Sigmoid colon (tissue), 4 donors: ENCODE measurements at regions not wholly inside any gene's neighbourhood (a gene's known extent, or its start where the extent isn't known, plus 50 kb on each side); places are given as distances from the start of the nearest gene placed in this dataset.

ENCODE experiments used
- EP300 ChIP-seq, 4 donors: sonication (generic); formaldehyde crosslinking; IDR thresholded peaks; one replicate each; pipeline ENCODE4 v1.6.1; 2017; ENCODE audit warnings: antibody characterized with exemption in 4 of 4
- POLR2A ChIP-seq, 2 donors: fragments of 450-650 bp; IDR thresholded peaks; one replicate each; pipeline ENCODE4 v1.6.1; 2016; ENCODE audit warnings: antibody characterized with exemption in 2 of 2, mild to moderate bottlenecking in 2 of 2, moderate library complexity in 2 of 2
- TF ChIP-seq, protein P1 (sequence below), 4 experiments: fragments of 450-650 bp in 3 of 4; fragments of 200-600 bp in 1 of 4; IDR thresholded peaks; one replicate each; pipeline ENCODE4 v1.5.1; 2016 to 2019; ENCODE audit warnings: antibody characterized with exemption in 4 of 4, mild to moderate bottlenecking in 3 of 4, moderate library complexity in 2 of 4

DNA sequence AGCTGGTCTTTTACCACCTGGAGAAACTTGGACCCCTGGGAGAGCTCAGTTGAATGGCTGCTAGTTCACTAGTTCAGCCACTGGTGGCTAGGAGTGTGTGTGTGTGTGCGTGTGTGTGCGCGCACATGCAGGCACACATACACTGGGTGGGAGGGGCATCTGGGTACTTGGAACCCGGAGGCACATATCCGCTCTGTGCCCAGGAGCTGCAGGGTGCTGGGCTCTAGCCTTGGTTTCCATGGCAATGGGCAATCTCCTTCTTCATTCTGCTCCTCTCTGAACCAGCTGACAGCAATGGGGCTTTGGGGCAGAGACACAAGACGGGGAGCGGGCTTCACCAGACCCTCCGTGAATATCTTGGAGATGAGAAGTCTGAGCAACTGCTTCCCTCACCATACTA lies 87.1 kb upstream of the DISP3 start:
- TF ChIP-seq, protein P1, sequence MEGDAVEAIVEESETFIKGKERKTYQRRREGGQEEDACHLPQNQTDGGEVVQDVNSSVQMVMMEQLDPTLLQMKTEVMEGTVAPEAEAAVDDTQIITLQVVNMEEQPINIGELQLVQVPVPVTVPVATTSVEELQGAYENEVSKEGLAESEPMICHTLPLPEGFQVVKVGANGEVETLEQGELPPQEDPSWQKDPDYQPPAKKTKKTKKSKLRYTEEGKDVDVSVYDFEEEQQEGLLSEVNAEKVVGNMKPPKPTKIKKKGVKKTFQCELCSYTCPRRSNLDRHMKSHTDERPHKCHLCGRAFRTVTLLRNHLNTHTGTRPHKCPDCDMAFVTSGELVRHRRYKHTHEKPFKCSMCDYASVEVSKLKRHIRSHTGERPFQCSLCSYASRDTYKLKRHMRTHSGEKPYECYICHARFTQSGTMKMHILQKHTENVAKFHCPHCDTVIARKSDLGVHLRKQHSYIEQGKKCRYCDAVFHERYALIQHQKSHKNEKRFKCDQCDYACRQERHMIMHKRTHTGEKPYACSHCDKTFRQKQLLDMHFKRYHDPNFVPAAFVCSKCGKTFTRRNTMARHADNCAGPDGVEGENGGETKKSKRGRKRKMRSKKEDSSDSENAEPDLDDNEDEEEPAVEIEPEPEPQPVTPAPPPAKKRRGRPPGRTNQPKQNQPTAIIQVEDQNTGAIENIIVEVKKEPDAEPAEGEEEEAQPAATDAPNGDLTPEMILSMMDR (IDR thresholded peaks at IDR 0.05) = no peak
- TF ChIP-seq POLR2A (IDR thresholded peaks at IDR 0.05) (no peak), EP300 (IDR thresholded peaks at IDR 0.05) (no peak)
